Type B pancreatic cell (in vitro differentiated cells): ENCODE measurements at regions not wholly inside any gene's neighbourhood (a gene's known extent, or its start where the extent isn't known, plus 50 kb on each side); places are given as distances from the start of the nearest gene placed in this dataset.
"Not testable (repeated sequence)": the region's sequence is repeated elsewhere in the genome, so short reads cannot be mapped to it uniquely, and the experiment has no call there.

Source experiments
- DNase-seq: peaks from one replicate; pipeline ENCODE4 v3.0.0; 2021; ENCODE audit warnings: mixed read lengths; ENCODE audit not compliant: unreplicated experiment; ENCODE audit errors: extremely low spot score
- H3K27ac Mint-ChIP-seq: 2 replicates; pipeline ENCODE4 v1.8.0; 2021; ENCODE audit warnings: mild to moderate bottlenecking, mixed read lengths
- H3K27me3 Mint-ChIP-seq: 2 replicates; pipeline ENCODE4 v1.8.0; 2021; ENCODE audit warnings: mixed read lengths
- H3K36me3 Mint-ChIP-seq: 2 replicates; pipeline ENCODE4 v1.8.0; 2021; ENCODE audit warnings: mixed read lengths
- H3K4me1 Mint-ChIP-seq: one replicate; pipeline ENCODE4 v1.8.0; 2021; ENCODE audit warnings: mixed read lengths; ENCODE audit not compliant: unreplicated experiment
- H3K4me3 Mint-ChIP-seq: 2 replicates; pipeline ENCODE4 v1.8.0; 2021; ENCODE audit warnings: mild to moderate bottlenecking, mixed read lengths
- H3K9me3 Mint-ChIP-seq: 2 replicates; pipeline ENCODE4 v1.8.0; 2021; ENCODE audit warnings: mixed read lengths
- CTCF ChIP-seq: fragments of 200-600 bp; sonication (generic); conservative IDR thresholded peaks from 2 replicates; pipeline ENCODE4 v1.5.0; 2021; ENCODE audit warnings: antibody characterized with exemption, mild to moderate bottlenecking

DNA sequence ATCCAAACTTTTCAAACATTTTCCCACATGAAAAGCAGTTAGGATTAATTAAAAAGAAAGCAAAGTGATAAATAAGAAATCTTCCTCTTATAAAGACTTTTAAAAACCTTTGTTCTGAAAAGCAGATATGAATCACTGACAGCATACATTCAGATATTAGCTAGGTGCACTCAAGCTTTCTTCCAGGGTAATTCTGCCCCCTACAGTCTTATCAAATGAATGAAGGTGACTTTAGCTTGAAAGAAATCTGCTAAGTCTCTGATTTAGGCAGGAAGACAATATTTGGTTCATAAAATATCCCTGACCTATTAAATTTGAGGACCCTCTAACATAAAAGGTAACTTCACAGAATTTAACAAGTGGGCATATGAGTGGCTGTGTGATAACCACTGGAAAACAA is 209.1 kb upstream of the FAM47A start:
- Mint-ChIP-seq H3K27me3 (no peaks in the 10 kb centered on the region), H3K27ac (no peak overlapping the region), H3K4me3 (no peak overlapping the region), H3K4me1 (peaks cover 6% of the 10 kb centered on the region), H3K9me3 (no peaks in the 10 kb centered on the region), H3K36me3 (no peaks in the 10 kb centered on the region)
- peak; percentile 31 for TF ChIP-seq CTCF
- DNase-seq = no peak

- Mint-ChIP-seq H3K36me3 (no peaks in the 10 kb centered on the region), H3K9me3 (no peaks in the 10 kb centered on the region), H3K4me3 (no peak overlapping the region), H3K4me1 (peaks cover 6% of the 10 kb centered on the region), H3K27ac (no peak overlapping the region), H3K27me3 (no peaks in the 10 kb centered on the region)
- DNase-seq = no peak
- no peak for TF ChIP-seq CTCF
These were observed 205.9 kb upstream of the FAM47A start for GRCh38 chrX:34338046-34338445.

- not testable (repeated sequence) for H3K4me1 Mint-ChIP-seq, H3K9me3 Mint-ChIP-seq, DNase-seq, H3K27me3 Mint-ChIP-seq, H3K4me3 Mint-ChIP-seq, H3K36me3 Mint-ChIP-seq, H3K27ac Mint-ChIP-seq
These were observed 203.3 kb upstream of the FAM47A start for GRCh38 chrX:34335376-34335775.

DNA sequence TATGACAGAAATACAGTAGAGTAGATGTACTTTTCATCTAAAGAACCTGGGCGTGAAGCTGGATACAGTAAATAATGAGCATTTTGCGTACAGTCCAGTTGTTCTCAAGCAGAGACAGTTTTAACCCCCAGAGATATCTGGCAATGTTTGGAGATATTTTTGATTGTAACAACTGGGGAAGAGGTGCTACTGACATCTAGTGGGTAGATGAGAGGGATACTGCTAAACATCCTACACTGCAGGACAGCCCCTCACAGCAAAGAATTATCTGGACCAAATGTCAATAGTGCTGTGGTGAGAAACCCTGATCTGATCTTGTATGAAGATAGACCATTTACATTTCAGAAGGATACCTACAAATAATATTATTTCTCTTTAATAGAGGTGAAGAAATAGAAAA is 200.2 kb upstream of the FAM47A start:
- Mint-ChIP-seq H3K4me1 (no peaks in the 10 kb centered on the region), H3K9me3 (no peaks in the 10 kb centered on the region), H3K36me3 (no peaks in the 10 kb centered on the region), H3K4me3 (no peak overlapping the region), H3K27ac (no peak overlapping the region), H3K27me3 (no peaks in the 10 kb centered on the region)
- no peak for DNase-seq
- TF ChIP-seq CTCF = peak; percentile 62

DNA sequence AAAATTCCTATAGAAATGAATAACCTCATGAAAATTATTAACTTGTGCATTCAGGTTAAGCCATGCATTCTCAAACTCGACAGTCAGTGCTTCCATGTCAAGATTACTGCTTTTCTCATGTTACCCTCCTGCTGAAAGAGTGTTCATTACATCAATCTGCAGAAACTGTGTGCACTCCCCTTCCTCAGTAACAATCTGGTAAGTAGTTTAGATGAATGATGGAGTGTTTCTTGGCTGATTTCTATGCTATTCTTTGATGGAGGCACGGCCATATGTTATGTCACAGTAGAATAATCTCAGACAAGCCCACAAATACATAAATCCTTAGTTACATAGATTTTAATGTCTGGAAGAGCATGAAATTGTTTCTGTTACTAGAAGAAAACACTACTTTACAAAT is 193.3 kb upstream of the FAM47A start:
- no peak for TF ChIP-seq CTCF
- DNase-seq = no peak
- no peak overlapping the region for H3K4me3 Mint-ChIP-seq
- no peaks in the 10 kb centered on the region for H3K36me3 Mint-ChIP-seq
- H3K27me3 Mint-ChIP-seq = no peaks in the 10 kb centered on the region
- no peaks in the 10 kb centered on the region for H3K4me1 Mint-ChIP-seq
- H3K27ac Mint-ChIP-seq = no peak overlapping the region
- H3K9me3 Mint-ChIP-seq = no peaks in the 10 kb centered on the region

DNA sequence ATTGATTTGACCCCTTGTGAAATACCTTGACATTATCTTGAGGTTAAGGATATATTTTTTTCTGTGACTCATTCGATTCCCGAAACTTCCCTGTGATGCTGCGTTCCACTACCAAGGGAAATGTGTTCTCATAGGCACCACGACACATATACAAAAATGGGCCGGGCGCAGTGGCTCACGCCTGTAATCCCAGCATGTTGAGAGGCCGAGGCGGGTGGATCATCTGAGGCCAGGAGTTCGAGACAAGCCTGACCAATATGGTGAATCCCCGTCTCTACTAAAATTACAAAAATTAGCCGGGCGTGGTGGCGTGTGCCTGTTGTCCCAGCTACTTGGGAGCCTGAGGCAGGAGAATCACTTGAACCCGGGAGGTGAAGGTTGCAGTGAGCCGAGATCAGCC is 188.3 kb upstream of the FAM47A start:
- not testable (repeated sequence) for H3K4me3 Mint-ChIP-seq, H3K4me1 Mint-ChIP-seq, DNase-seq, H3K27ac Mint-ChIP-seq, H3K9me3 Mint-ChIP-seq, H3K27me3 Mint-ChIP-seq, H3K36me3 Mint-ChIP-seq

DNA sequence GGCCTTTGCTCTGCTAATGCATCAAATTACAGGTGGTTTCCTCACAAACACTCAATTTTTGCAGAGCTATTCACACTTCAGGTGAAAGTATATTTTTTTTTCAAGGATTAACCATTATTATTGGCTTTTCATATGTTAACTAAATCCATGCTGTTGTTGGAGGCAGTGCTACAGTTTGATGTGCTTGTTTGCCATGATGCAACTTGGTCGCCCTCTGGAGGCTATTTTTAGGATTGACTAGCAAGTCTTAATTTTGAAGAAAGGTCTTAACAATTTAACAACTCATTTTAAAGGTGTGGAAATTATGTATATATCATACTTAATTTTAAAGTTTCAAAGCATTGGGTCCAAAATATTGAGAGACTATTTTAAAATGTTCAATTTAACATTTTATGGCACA is 168.8 kb upstream of the FAM47A start:
- no peaks in the 10 kb centered on the region for H3K9me3 Mint-ChIP-seq
- H3K27me3 Mint-ChIP-seq = no peaks in the 10 kb centered on the region
- no peak for DNase-seq

More for the DNA sequence above, 168.8 kb upstream of the FAM47A start:
- Mint-ChIP-seq H3K4me3 (no peak overlapping the region), H3K36me3 (no peaks in the 10 kb centered on the region), H3K4me1 (no peaks in the 10 kb centered on the region), H3K27ac (no peak overlapping the region)
- peak; percentile 88 for TF ChIP-seq CTCF
